ENCODE measurements at regions not wholly inside any gene's neighbourhood (a gene's known extent, or its start where the extent isn't known, plus 50 kb on each side); places are given as distances from the start of the nearest gene placed in this dataset.

DNA sequence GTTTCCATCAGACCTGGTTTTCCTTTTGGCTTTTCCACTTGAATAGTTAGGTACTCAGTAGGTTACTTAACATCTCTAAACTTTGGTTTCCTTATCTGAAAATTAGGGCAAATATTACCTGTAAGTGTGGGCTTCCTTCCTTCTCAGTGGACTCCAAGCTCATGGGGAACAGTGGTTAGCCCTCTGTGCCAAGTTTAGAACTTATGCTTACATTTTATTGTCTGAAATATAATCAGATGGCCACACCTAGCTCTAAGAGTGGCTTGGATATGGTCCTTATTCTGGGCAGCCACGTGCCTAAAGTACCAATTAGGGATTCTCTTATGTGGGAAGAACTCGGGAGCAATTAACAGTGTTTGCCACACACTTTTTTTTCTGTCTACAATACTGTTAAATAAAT is 133.9 kb downstream of the UCHL1 start:
- Histone ChIP-seq H3K27ac (ENCODE audit: low read depth) (no peak overlapping the region), H3K4me3 (no peak overlapping the region), H3K27me3 (ENCODE audit: insufficient read depth) (no peaks in the 10 kb centered on the region), H3K79me2 (replicated peaks; ENCODE audit: insufficient read depth) (no peaks in the 10 kb centered on the region), H3K4me1 (ENCODE audit: insufficient read depth) (no peaks in the 10 kb centered on the region; the same call in 1 of the 2 replicates), H3F3A (replicated peaks; ENCODE audit: low read depth) (no peaks in the 10 kb centered on the region), H2AFZ (no peak overlapping the region), H3K36me3 (ENCODE audit: insufficient read depth) (no peaks in the 10 kb centered on the region), H3K9me2 (ENCODE audit: insufficient read depth) (peaks cover 11% of the 10 kb centered on the region; the same call in 1 of the 2 replicates), H3K4me2 (no peak overlapping the region), H4K20me1 (replicated peaks; ENCODE audit: insufficient read depth) (no peaks in the 10 kb centered on the region)
- H3K4me3 Mint-ChIP-seq, result no peak overlapping the region
- no peak for DNase-seq (ENCODE audit: low spot score)
- ATAC-seq, result no peak
- H3K9me3 Mint-ChIP-seq, result no peaks in the 10 kb centered on the region
- H3K27ac Mint-ChIP-seq, result no peak overlapping the region
- no peaks in the 10 kb centered on the region for H3K27me3 Mint-ChIP-seq (ENCODE audit: insufficient read depth, low read depth, poor library complexity)
- H3K4me1 Mint-ChIP-seq, result peaks cover 3% of the 10 kb centered on the region; the same call in 1 of the 3 replicates
- H3K36me3 Mint-ChIP-seq (ENCODE audit: low read depth), result no peaks in the 10 kb centered on the region
- TF ChIP-seq STAT1 (IDR thresholded peaks at IDR 0.05; ENCODE audit: unreplicated experiment) (no peak), NANOG (IDR thresholded peaks at IDR 0.05; ENCODE audit: borderline replicate concordance) (no peak)

DNA sequence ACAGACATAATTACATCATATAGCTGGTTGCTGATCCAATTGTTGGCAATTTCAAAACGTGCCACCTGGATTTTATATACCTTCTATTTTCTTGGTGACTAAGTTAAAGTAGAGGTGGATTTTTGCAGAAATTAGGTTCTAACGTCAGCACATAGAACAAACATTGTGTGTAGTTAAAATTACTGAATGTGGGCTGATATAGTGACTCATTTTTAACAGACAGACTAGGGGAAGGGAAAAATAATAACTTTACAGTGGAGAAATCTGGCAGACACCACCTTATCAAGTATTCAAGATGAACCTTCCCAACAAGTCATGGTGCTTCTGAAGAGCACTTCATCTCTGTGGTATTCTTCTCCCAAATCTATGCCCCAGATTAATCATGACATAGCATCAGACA is 134.5 kb downstream of the UCHL1 start:
- no peaks in the 10 kb centered on the region for H3K36me3 ChIP-seq (ENCODE audit: insufficient read depth)
- ATAC-seq (no peak), DNase-seq (ENCODE audit: low spot score) (no peak)
- H3K9me3 Mint-ChIP-seq, result no peaks in the 10 kb centered on the region
- TF ChIP-seq STAT1 (IDR thresholded peaks at IDR 0.05; ENCODE audit: unreplicated experiment) (no peak), EZH2 (IDR thresholded peaks at IDR 0.05; ENCODE audit: low read depth, unreplicated experiment) (no peak), ZNF331 (CRISPR knock-in tag; IDR thresholded peaks at IDR 0.05; ENCODE audit: low read depth) (no peak), NANOG (IDR thresholded peaks at IDR 0.05; ENCODE audit: borderline replicate concordance) (no peak), CREB1 (CRISPR knock-in tag; IDR thresholded peaks at IDR 0.05; ENCODE audit: low read depth) (no peak), ZNF114 (CRISPR knock-in tag; IDR thresholded peaks at IDR 0.05) (no peak)
- TF ChIP-seq, protein P1, sequence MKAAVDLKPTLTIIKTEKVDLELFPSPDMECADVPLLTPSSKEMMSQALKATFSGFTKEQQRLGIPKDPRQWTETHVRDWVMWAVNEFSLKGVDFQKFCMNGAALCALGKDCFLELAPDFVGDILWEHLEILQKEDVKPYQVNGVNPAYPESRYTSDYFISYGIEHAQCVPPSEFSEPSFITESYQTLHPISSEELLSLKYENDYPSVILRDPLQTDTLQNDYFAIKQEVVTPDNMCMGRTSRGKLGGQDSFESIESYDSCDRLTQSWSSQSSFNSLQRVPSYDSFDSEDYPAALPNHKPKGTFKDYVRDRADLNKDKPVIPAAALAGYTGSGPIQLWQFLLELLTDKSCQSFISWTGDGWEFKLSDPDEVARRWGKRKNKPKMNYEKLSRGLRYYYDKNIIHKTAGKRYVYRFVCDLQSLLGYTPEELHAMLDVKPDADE (IDR thresholded peaks at IDR 0.05), result no peak
- TF ChIP-seq, protein P2, sequence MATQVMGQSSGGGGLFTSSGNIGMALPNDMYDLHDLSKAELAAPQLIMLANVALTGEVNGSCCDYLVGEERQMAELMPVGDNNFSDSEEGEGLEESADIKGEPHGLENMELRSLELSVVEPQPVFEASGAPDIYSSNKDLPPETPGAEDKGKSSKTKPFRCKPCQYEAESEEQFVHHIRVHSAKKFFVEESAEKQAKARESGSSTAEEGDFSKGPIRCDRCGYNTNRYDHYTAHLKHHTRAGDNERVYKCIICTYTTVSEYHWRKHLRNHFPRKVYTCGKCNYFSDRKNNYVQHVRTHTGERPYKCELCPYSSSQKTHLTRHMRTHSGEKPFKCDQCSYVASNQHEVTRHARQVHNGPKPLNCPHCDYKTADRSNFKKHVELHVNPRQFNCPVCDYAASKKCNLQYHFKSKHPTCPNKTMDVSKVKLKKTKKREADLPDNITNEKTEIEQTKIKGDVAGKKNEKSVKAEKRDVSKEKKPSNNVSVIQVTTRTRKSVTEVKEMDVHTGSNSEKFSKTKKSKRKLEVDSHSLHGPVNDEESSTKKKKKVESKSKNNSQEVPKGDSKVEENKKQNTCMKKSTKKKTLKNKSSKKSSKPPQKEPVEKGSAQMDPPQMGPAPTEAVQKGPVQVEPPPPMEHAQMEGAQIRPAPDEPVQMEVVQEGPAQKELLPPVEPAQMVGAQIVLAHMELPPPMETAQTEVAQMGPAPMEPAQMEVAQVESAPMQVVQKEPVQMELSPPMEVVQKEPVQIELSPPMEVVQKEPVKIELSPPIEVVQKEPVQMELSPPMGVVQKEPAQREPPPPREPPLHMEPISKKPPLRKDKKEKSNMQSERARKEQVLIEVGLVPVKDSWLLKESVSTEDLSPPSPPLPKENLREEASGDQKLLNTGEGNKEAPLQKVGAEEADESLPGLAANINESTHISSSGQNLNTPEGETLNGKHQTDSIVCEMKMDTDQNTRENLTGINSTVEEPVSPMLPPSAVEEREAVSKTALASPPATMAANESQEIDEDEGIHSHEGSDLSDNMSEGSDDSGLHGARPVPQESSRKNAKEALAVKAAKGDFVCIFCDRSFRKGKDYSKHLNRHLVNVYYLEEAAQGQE (IDR thresholded peaks at IDR 0.05; ENCODE audit: unreplicated experiment), result no peak
- TF ChIP-seq, protein P3, sequence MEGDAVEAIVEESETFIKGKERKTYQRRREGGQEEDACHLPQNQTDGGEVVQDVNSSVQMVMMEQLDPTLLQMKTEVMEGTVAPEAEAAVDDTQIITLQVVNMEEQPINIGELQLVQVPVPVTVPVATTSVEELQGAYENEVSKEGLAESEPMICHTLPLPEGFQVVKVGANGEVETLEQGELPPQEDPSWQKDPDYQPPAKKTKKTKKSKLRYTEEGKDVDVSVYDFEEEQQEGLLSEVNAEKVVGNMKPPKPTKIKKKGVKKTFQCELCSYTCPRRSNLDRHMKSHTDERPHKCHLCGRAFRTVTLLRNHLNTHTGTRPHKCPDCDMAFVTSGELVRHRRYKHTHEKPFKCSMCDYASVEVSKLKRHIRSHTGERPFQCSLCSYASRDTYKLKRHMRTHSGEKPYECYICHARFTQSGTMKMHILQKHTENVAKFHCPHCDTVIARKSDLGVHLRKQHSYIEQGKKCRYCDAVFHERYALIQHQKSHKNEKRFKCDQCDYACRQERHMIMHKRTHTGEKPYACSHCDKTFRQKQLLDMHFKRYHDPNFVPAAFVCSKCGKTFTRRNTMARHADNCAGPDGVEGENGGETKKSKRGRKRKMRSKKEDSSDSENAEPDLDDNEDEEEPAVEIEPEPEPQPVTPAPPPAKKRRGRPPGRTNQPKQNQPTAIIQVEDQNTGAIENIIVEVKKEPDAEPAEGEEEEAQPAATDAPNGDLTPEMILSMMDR (conservative IDR thresholded peaks at IDR 0.05; ENCODE audit: low read depth in 2 of 2), result no peak
- no peaks in the 10 kb centered on the region for H3K27me3 ChIP-seq (ENCODE audit: insufficient read depth)
- no peaks in the 10 kb centered on the region; the same call in 1 of the 2 replicates for H3K4me1 ChIP-seq (ENCODE audit: insufficient read depth)
- no peaks in the 10 kb centered on the region for H3K79me2 ChIP-seq (replicated peaks; ENCODE audit: insufficient read depth)
- no peak overlapping the region for H2AFZ ChIP-seq
- H3F3A ChIP-seq (replicated peaks; ENCODE audit: low read depth), result no peaks in the 10 kb centered on the region
- no peak overlapping the region for H3K4me3 Mint-ChIP-seq
- peaks cover 11% of the 10 kb centered on the region; the same call in 1 of the 2 replicates for H3K9me2 ChIP-seq (ENCODE audit: insufficient read depth)
- no peak overlapping the region for H3K27ac Mint-ChIP-seq
- no peak overlapping the region for H3K4me2 ChIP-seq
- no peak overlapping the region for H3K4me3 ChIP-seq
- no peaks in the 10 kb centered on the region for H3K27me3 Mint-ChIP-seq (ENCODE audit: insufficient read depth, low read depth, poor library complexity)
- no peak overlapping the region for H3K27ac ChIP-seq (ENCODE audit: low read depth)
- H3K4me1 Mint-ChIP-seq, result peaks cover 1% of the 10 kb centered on the region; the same call in 2 of the 3 replicates
- no peaks in the 10 kb centered on the region for H4K20me1 ChIP-seq (replicated peaks; ENCODE audit: insufficient read depth)
- H3K36me3 Mint-ChIP-seq (ENCODE audit: low read depth), result no peaks in the 10 kb centered on the region
